ENCODE measurements at regions not wholly inside any gene's neighbourhood (a gene's known extent, or its start where the extent isn't known, plus 50 kb on each side); places are given as distances from the start of the nearest gene placed in this dataset.

- H3K27ac ChIP-seq, result no peak overlapping the region
- ATAC-seq (no peak), DNase-seq (no peak)
- H3K36me3 ChIP-seq, result no peaks in the 10 kb centered on the region
- no peaks in the 10 kb centered on the region for H3K27me3 ChIP-seq
- intact Hi-C loops (cut with DNase I), result no loop called here
- WGBS (ENCODE audit: insufficient coverage, low coverage, low lambda C conversion rate, missing lambda C conversion rate), result 89% methylated on average over 4 of the region's 4 CpGs
- H3K4me3 ChIP-seq, result no peak overlapping the region
- no peaks in the 10 kb centered on the region for H3K9me3 ChIP-seq
- TF ChIP-seq POLR2A (IDR thresholded peaks at IDR 0.05), result no peak
- TF ChIP-seq CTCF (IDR thresholded peaks at IDR 0.05), result no peak
- no peaks in the 10 kb centered on the region for H3K4me1 ChIP-seq
Observed at GRCh38 chr2:215843579-215843978, 169.8 kb downstream of the MREG start.

GRCh38 chr2:215841175-215841816, 172.1 kb downstream of the MREG start:
- Histone ChIP-seq H3K4me1 (no peaks in the 10 kb centered on the region), H3K36me3 (no peaks in the 10 kb centered on the region), H3K4me3 (no peak overlapping the region), H3K9me3 (no peaks in the 10 kb centered on the region), H3K27me3 (no peaks in the 10 kb centered on the region), H3K27ac (no peak overlapping the region)
- intact Hi-C loops (cut with DNase I), result no loop called here
- TF ChIP-seq CTCF (IDR thresholded peaks at IDR 0.05), result no peak
- ATAC-seq, result no peak
- DNase-seq, result no peak
- 74% methylated on average over 5 of the region's 5 CpGs for WGBS (ENCODE audit: insufficient coverage, low coverage, low lambda C conversion rate, missing lambda C conversion rate)

- Histone ChIP-seq H3K36me3 (no peaks in the 10 kb centered on the region), H3K27ac (no peak overlapping the region), H3K4me1 (no peaks in the 10 kb centered on the region), H3K27me3 (no peaks in the 10 kb centered on the region), H3K4me3 (no peak overlapping the region), H3K9me3 (no peaks in the 10 kb centered on the region)
- DNase-seq (no peak), ATAC-seq (no peak)
- intact Hi-C loops (cut with DNase I), result no loop called here
- TF ChIP-seq POLR2A (IDR thresholded peaks at IDR 0.05), result no peak
- no peak for TF ChIP-seq CTCF (IDR thresholded peaks at IDR 0.05)
- 100% methylated on average over 1 of the region's 4 CpGs for WGBS (ENCODE audit: insufficient coverage, low coverage, low lambda C conversion rate, missing lambda C conversion rate)
Observed at GRCh38 chr2:215839816-215840215, 173.5 kb downstream of the MREG start.

GRCh38 chr2:215839309-215839708, 174.0 kb downstream of the MREG start:
- no peak for DNase-seq
- no peak for ATAC-seq
- Histone ChIP-seq H3K27ac (no peak overlapping the region), H3K36me3 (no peaks in the 10 kb centered on the region), H3K27me3 (no peaks in the 10 kb centered on the region), H3K9me3 (no peaks in the 10 kb centered on the region), H3K4me3 (no peak overlapping the region), H3K4me1 (no peaks in the 10 kb centered on the region)
- no CpG with 5 or more reads among the region's 1 CpG for WGBS (ENCODE audit: insufficient coverage, low coverage, low lambda C conversion rate, missing lambda C conversion rate)
- TF ChIP-seq CTCF (IDR thresholded peaks at IDR 0.05) (no peak), POLR2A (IDR thresholded peaks at IDR 0.05) (no peak)
- intact Hi-C loops (cut with DNase I), result no loop called here

GRCh38 chr2:215836881-215837280, 176.5 kb downstream of the MREG start:
- intact Hi-C loops (cut with DNase I), result no loop called here
- no peak for DNase-seq
- TF ChIP-seq POLR2A (IDR thresholded peaks at IDR 0.05), result no peak
- no peak for TF ChIP-seq CTCF (IDR thresholded peaks at IDR 0.05)
- H3K4me1 ChIP-seq, result peaks cover 0 to 23% (median 9%) of the 10 kb centered on the region in 4 donors
- no peak overlapping the region for H3K27ac ChIP-seq
- no peak overlapping the region for H3K4me3 ChIP-seq
- H3K9me3 ChIP-seq, result no peaks in the 10 kb centered on the region
- ATAC-seq, result no peak
- H3K36me3 ChIP-seq, result no peaks in the 10 kb centered on the region
- WGBS (ENCODE audit: insufficient coverage, low coverage, low lambda C conversion rate, missing lambda C conversion rate), result 96% methylated on average over 4 of the region's 4 CpGs
- H3K27me3 ChIP-seq, result no peaks in the 10 kb centered on the region

Data from right lobe of liver (tissue), 6 donors.